GM12878 (cell line): ENCODE measurements at regions not wholly inside any gene's neighbourhood (a gene's known extent, or its start where the extent isn't known, plus 50 kb on each side); places are given as distances from the start of the nearest gene placed in this dataset.

ENCODE experiments used
- ATAC-seq: fragments of 200-7000 bp; cut with Tn5 transposase; 3 replicates; pipeline ENCODE4 v1.9.1; 2020; ENCODE audit warnings: mild to moderate bottlenecking, moderate library complexity
- BruUV-seq: library from RNA; stranded (reverse); fragments of 400-500 nt; replicated peaks from 2 replicates; lab custom pipeline; 2021; lab: Mats Ljungman, UMichigan
- CTCF ChIA-PET: fragments of 300-600 bp; sonication (Branson Sonifier 250); formaldehyde crosslinking; extraction: SDS; loops from one replicate; lab custom pipeline; 2021; ENCODE audit warnings: inconsistent platforms; lab: Yijun Ruan, JAX
- POLR2A ChIA-PET: fragments of 350-600 bp; formaldehyde crosslinking; extraction: SDS; loops from one replicate; lab custom pipeline; 2021; ENCODE audit warnings: inconsistent platforms; lab: Charles Lee
- RAD21 ChIA-PET: fragments of 300-600 bp; sonication (Branson Sonifier 250); formaldehyde crosslinking; loops from one replicate; lab custom pipeline; 2023; ENCODE audit warnings: antibody characterized with exemption; ENCODE audit not compliant: unreplicated experiment; lab: Charles Lee
- SMC1A ChIA-PET: fragments of 300-600 bp; sonication (Branson Sonifier 250); formaldehyde crosslinking; loops from one replicate; lab custom pipeline; 2023; ENCODE audit not compliant: unreplicated experiment, uncharacterized antibody; lab: Charles Lee
- DNase-seq: peaks from one replicate; pipeline ENCODE4 v3.0.0-alpha.2; 2011; ENCODE audit warnings: low read depth, low spot score
- FAIRE-seq: peaks from 3 replicates; lab custom pipeline; 2011; peaks lifted over from hg19 to GRCh38; lab: Jason Lieb, UNC
- H2AFZ ChIP-seq: 2 replicates; pipeline ENCODE4 v1.6.0; 2011; ENCODE audit warnings: low read depth, low read length, control low read depth; ENCODE audit not compliant: control insufficient read depth
- H3K27ac ChIP-seq: 2 replicates; pipeline ENCODE4 v1.5.1; 2011; ENCODE audit warnings: control low read depth; ENCODE audit not compliant: control insufficient read depth, insufficient read depth
- H3K27me3 ChIP-seq, 2 experiments: replicated peaks in 1 of 2; 2 replicates each; pipeline versions ENCODE4 v1.6.0 to v1.6.1; 2011; ENCODE audit warnings: low read length in 1 of 2; ENCODE audit not compliant: control insufficient read depth in 2 of 2, insufficient read depth in 2 of 2
- H3K36me3 ChIP-seq, 2 experiments: 2 replicates each; pipeline ENCODE4 v1.5.1; 2011; ENCODE audit warnings: low read length in 1 of 2; ENCODE audit not compliant: control insufficient read depth in 2 of 2, insufficient read depth in 2 of 2
- H3K4me1 ChIP-seq: 2 replicates; pipeline ENCODE4 v1.6.1; 2011; ENCODE audit warnings: mild to moderate bottlenecking, low read length, moderate library complexity, mixed read lengths; ENCODE audit not compliant: control insufficient read depth, insufficient read depth
- H3K4me2 ChIP-seq: 2 replicates; pipeline ENCODE4 v1.6.0; 2011; ENCODE audit warnings: control low read depth; ENCODE audit not compliant: control insufficient read depth, insufficient read depth
- H3K4me3 ChIP-seq: fragments of 200-600 bp; sonication (generic); 2 replicates; pipeline ENCODE4 v1.5.1; 2016
- H3K79me2 ChIP-seq: 2 replicates; pipeline ENCODE4 v1.6.0; 2011; ENCODE audit warnings: low read length; ENCODE audit not compliant: control insufficient read depth, insufficient read depth
- H3K9ac ChIP-seq: 2 replicates; pipeline ENCODE4 v1.8.0; 2011; ENCODE audit warnings: low read length, control low read depth, mixed read lengths; ENCODE audit not compliant: control insufficient read depth, insufficient read depth
- H3K9me3 ChIP-seq: replicated peaks from 3 replicates; pipeline ENCODE4 v1.5.1; 2011; ENCODE audit warnings: mild to moderate bottlenecking, low read length; ENCODE audit not compliant: control insufficient read depth, insufficient read depth
- H4K20me1 ChIP-seq: 2 replicates; pipeline ENCODE4 v1.6.0; 2011; ENCODE audit not compliant: control insufficient read depth, insufficient read depth
- BRCA1 ChIP-seq: IDR thresholded peaks from 2 replicates; pipeline ENCODE4 v1.6.1; 2011; ENCODE audit warnings: low read depth, low read length, improper control_type of control experiment
- CHD2 ChIP-seq: IDR thresholded peaks from 2 replicates; pipeline ENCODE4 v1.6.1; 2011; ENCODE audit warnings: low read depth, low read length, improper control_type of control experiment, borderline replicate concordance
- EED ChIP-seq: sonication (generic); IDR thresholded peaks from 2 replicates; pipeline ENCODE4 v1.6.1; 2016; ENCODE audit warnings: antibody characterized with exemption, low read depth
- FOXM1 ChIP-seq: IDR thresholded peaks from 2 replicates; pipeline ENCODE4 v1.6.1; 2012; ENCODE audit warnings: low read depth, mild to moderate bottlenecking, inconsistent platforms, low read length, moderate library complexity
- HDAC2 ChIP-seq: fragments of 200-600 bp; sonication (generic); IDR thresholded peaks from 2 replicates; pipeline ENCODE4 v1.6.1; 2017
- IRF4 ChIP-seq: IDR thresholded peaks from 2 replicates; pipeline ENCODE4 v1.6.1; 2011; ENCODE audit warnings: low read depth, low read length
- NBN ChIP-seq: fragments of 450-650 bp; IDR thresholded peaks from 2 replicates; pipeline ENCODE4 v1.6.1; 2016
- NRF1 ChIP-seq: conservative IDR thresholded peaks from 2 replicates; pipeline ENCODE4 v1.6.1; 2011; ENCODE audit warnings: mild to moderate bottlenecking, low read depth, low read length, improper control_type of control experiment
- PBX3 ChIP-seq: IDR thresholded peaks from 2 replicates; pipeline ENCODE4 v1.6.1; 2011; ENCODE audit warnings: mild to moderate bottlenecking, low read depth, low read length, moderate library complexity; ENCODE audit not compliant: insufficient replicate concordance
- POLR2AphosphoS2 ChIP-seq: IDR thresholded peaks from 2 replicates; pipeline ENCODE4 v1.6.1; 2011; ENCODE audit warnings: low read depth, mild to moderate bottlenecking, low read length, improper control_type of control experiment, moderate library complexity
- SKIL ChIP-seq: fragments of 450-650 bp; IDR thresholded peaks from 2 replicates; pipeline ENCODE4 v1.6.1; 2017; ENCODE audit warnings: mild to moderate bottlenecking, low read depth, inconsistent platforms; ENCODE audit not compliant: poor library complexity, severe bottlenecking
- SMAD5 ChIP-seq: IDR thresholded peaks from 2 replicates; pipeline ENCODE4 v1.6.1; 2016; ENCODE audit warnings: antibody characterized with exemption, low read depth
- SMARCA5 ChIP-seq: fragments of 450-650 bp; IDR thresholded peaks from 2 replicates; pipeline ENCODE4 v1.6.1; 2017; ENCODE audit warnings: mild to moderate bottlenecking
- SP1 ChIP-seq: IDR thresholded peaks from one replicate; pipeline ENCODE4 v1.6.1; 2011; ENCODE audit warnings: low read depth, low read length
- ZBTB11 ChIP-seq: fragments of 450-650 bp; formaldehyde crosslinking; IDR thresholded peaks from 2 replicates; pipeline ENCODE4 v1.5.0; 2022; ENCODE audit warnings: mild to moderate bottlenecking, missing genetic modification characterization
- ZNF622 ChIP-seq: fragments of 450-650 bp; IDR thresholded peaks from 2 replicates; pipeline ENCODE4 v1.6.1; 2017; ENCODE audit warnings: mild to moderate bottlenecking, inconsistent platforms
- WGBS: methylation state at CpG from one replicate; pipeline ENCODE4 v1.1.6; 2016; ENCODE audit warnings: low lambda C conversion rate; ENCODE audit not compliant: insufficient replicate concordance, insufficient coverage; ENCODE audit errors: missing lambda C conversion rate; 5-methylcytosine and 5-hydroxymethylcytosine counted together
- in situ Hi-C: fragments of 300-500 bp; cut with MboI; formaldehyde crosslinking; loops from 9 replicates; pipeline ENCODE4 v1.14.3; 2018; ENCODE audit warnings: mixed read lengths
- intact Hi-C: fragments of 100-400 bp; cut with micrococcal nuclease; formaldehyde crosslinking; loops from one replicate; pipeline ENCODE4 v1.14.2; 2022; ENCODE audit not compliant: unreplicated experiment

GRCh38 chr15:98391568-98391967 lies 256.8 kb upstream of the IGF1R start:
- POLR2A ChIA-PET = no interaction called here
- no peaks in the 10 kb centered on the region for H3K79me2 ChIP-seq
- no peak overlapping the region for H3K4me2 ChIP-seq
- CTCF ChIA-PET = no interaction called here
- in situ Hi-C loops = no loop called here
- DNase-seq = no peak
- RAD21 ChIA-PET = no interaction called here
- SMC1A ChIA-PET = no interaction called here
- H3K9me3 ChIP-seq = no peaks in the 10 kb centered on the region
- H3K27ac ChIP-seq = no peak overlapping the region
- TF ChIP-seq FOXM1 = no peak
- no peak for TF ChIP-seq BRCA1
- no peak for TF ChIP-seq EED
- TF ChIP-seq IRF4 = no peak
- TF ChIP-seq SMARCA5 = no peak
- TF ChIP-seq SMAD5 = no peak
- no peak for TF ChIP-seq SKIL
- no peak for TF ChIP-seq HDAC2
- TF ChIP-seq PBX3 = no peak
- TF ChIP-seq NRF1 = no peak
- no peak for TF ChIP-seq NBN
- no peak for TF ChIP-seq ZBTB11 (CRISPR knock-in tag)
- no peak for TF ChIP-seq SP1
- TF ChIP-seq POLR2AphosphoS2 = no peak
- no peak for TF ChIP-seq ZNF622
- TF ChIP-seq CHD2 = no peak
- TF ChIP-seq, all 136 proteins: peak for 0
- WGBS = 22% methylated on average over 7 of the region's 7 CpGs
- H3K36me3 ChIP-seq = no peaks in the 10 kb centered on the region
- BruUV-seq = no TSS peak
- H3K27me3 ChIP-seq = no peaks in the 10 kb centered on the region; a peak in 1 of 4 replicates
- no peak overlapping the region for H3K4me3 ChIP-seq
- H4K20me1 ChIP-seq = no peaks in the 10 kb centered on the region
- intact Hi-C loops = no loop called here
- FAIRE-seq (no peak), ATAC-seq (no peak)
- H3K9ac ChIP-seq = no peak overlapping the region
- H3K4me1 ChIP-seq = no peaks in the 10 kb centered on the region
- H2AFZ ChIP-seq = no peak overlapping the region
